Peyer's patch (tissue), 4 donors: ENCODE measurements at regions not wholly inside any gene's neighbourhood (a gene's known extent, or its start where the extent isn't known, plus 50 kb on each side); places are given as distances from the start of the nearest gene placed in this dataset.

Experiments used
- POLR2A ChIP-seq, 2 donors: fragments of 450-650 bp; IDR thresholded peaks; one replicate each; pipeline ENCODE4 v1.5.1; 2017; ENCODE audit warnings: antibody characterized with exemption in 2 of 2, mild to moderate bottlenecking in 2 of 2, moderate library complexity in 2 of 2
- TF ChIP-seq, protein P1 (sequence below), 6 experiments: fragments of 450-650 bp in 4 of 6; fragments of 200-600 bp in 2 of 6; sonication (generic) in 1 of 6; IDR thresholded peaks; one replicate each; pipeline ENCODE4 v1.5.1; 2017 to 2019; ENCODE audit warnings: antibody characterized with exemption in 6 of 6, mild to moderate bottlenecking in 3 of 6, moderate library complexity in 1 of 6

DNA sequence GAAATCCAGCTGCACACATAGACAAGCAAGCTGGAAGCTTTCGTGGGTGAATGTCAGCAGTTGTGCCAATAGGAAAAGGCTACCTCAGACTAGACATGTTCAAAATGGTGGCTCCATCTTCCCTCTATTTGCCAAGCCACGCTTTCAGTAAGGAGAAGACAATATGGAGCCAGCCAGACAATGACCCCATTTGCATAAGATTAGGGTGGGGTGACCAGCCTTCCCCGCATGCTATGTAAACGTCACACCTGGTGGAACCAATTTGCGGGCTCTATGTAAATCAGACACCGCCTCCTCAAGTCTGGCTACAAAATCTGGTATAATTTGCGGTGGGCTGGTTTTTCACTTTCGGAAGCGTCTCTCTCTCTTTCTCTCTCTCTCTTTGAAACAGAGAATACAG, 297.4 kb upstream of the PCDH15 start:
- TF ChIP-seq, protein P1, sequence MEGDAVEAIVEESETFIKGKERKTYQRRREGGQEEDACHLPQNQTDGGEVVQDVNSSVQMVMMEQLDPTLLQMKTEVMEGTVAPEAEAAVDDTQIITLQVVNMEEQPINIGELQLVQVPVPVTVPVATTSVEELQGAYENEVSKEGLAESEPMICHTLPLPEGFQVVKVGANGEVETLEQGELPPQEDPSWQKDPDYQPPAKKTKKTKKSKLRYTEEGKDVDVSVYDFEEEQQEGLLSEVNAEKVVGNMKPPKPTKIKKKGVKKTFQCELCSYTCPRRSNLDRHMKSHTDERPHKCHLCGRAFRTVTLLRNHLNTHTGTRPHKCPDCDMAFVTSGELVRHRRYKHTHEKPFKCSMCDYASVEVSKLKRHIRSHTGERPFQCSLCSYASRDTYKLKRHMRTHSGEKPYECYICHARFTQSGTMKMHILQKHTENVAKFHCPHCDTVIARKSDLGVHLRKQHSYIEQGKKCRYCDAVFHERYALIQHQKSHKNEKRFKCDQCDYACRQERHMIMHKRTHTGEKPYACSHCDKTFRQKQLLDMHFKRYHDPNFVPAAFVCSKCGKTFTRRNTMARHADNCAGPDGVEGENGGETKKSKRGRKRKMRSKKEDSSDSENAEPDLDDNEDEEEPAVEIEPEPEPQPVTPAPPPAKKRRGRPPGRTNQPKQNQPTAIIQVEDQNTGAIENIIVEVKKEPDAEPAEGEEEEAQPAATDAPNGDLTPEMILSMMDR (IDR thresholded peaks at IDR 0.05), result no peak
- TF ChIP-seq POLR2A (IDR thresholded peaks at IDR 0.05), result no peak
